ENCODE measurements at regions not wholly inside any gene's neighbourhood (a gene's known extent, or its start where the extent isn't known, plus 50 kb on each side); places are given as distances from the start of the nearest gene placed in this dataset.

- Mint-ChIP-seq H3K27me3 (ENCODE audit: low read depth) (peaks cover 4% of the 10 kb centered on the region), H3K4me1 (ENCODE audit: low read depth) (no peaks in the 10 kb centered on the region), H3K27ac (no peak overlapping the region), H3K4me3 (no peak overlapping the region), H3K9me3 (no peaks in the 10 kb centered on the region), H3K36me3 (ENCODE audit: low read depth) (no peaks in the 10 kb centered on the region)
Measured at GRCh38 chr3:13254028-13254951, 165.8 kb downstream of the NUP210 start.

GRCh38 chr3:13253208-13253937 is 166.7 kb downstream of the NUP210 start:
- H3K36me3 Mint-ChIP-seq (ENCODE audit: low read depth): no peaks in the 10 kb centered on the region
- H3K27me3 Mint-ChIP-seq (ENCODE audit: low read depth): peaks cover 4% of the 10 kb centered on the region
- no peak overlapping the region for H3K27ac Mint-ChIP-seq
- no peaks in the 10 kb centered on the region for H3K9me3 Mint-ChIP-seq
- H3K4me1 Mint-ChIP-seq (ENCODE audit: low read depth): no peaks in the 10 kb centered on the region
- no peak overlapping the region for H3K4me3 Mint-ChIP-seq

- Mint-ChIP-seq H3K27ac (no peak overlapping the region), H3K36me3 (ENCODE audit: low read depth) (no peaks in the 10 kb centered on the region), H3K9me3 (no peaks in the 10 kb centered on the region), H3K4me1 (ENCODE audit: low read depth) (no peaks in the 10 kb centered on the region), H3K27me3 (ENCODE audit: low read depth) (peaks cover 4% of the 10 kb centered on the region), H3K4me3 (no peak overlapping the region)
Measured at GRCh38 chr3:13252207-13252606, 167.9 kb downstream of the NUP210 start.

- H3K4me3 Mint-ChIP-seq: no peak overlapping the region
Measured at GRCh38 chr3:13251166-13251903, 168.8 kb downstream of the NUP210 start.

GRCh38 chr3:13249664-13250390 is 170.3 kb downstream of the NUP210 start:
- H3K9me3 Mint-ChIP-seq: no peaks in the 10 kb centered on the region
- no peak overlapping the region for H3K27ac Mint-ChIP-seq
- peaks cover 4% of the 10 kb centered on the region for H3K27me3 Mint-ChIP-seq (ENCODE audit: low read depth)
- H3K36me3 Mint-ChIP-seq (ENCODE audit: low read depth): no peaks in the 10 kb centered on the region
- H3K4me3 Mint-ChIP-seq: no peak overlapping the region
- no peaks in the 10 kb centered on the region for H3K4me1 Mint-ChIP-seq (ENCODE audit: low read depth)

More at GRCh38 chr3:13251166-13251903, 168.8 kb downstream of the NUP210 start:
- Mint-ChIP-seq H3K27ac (no peak overlapping the region), H3K4me1 (ENCODE audit: low read depth) (no peaks in the 10 kb centered on the region), H3K9me3 (no peaks in the 10 kb centered on the region), H3K27me3 (ENCODE audit: low read depth) (peaks cover 4% of the 10 kb centered on the region), H3K36me3 (ENCODE audit: low read depth) (no peaks in the 10 kb centered on the region)

- no peaks in the 10 kb centered on the region for H3K4me1 Mint-ChIP-seq (ENCODE audit: low read depth)
- H3K27me3 Mint-ChIP-seq (ENCODE audit: low read depth): peaks cover 4% of the 10 kb centered on the region
- no peak overlapping the region for H3K4me3 Mint-ChIP-seq
- H3K27ac Mint-ChIP-seq: no peak overlapping the region
- H3K36me3 Mint-ChIP-seq (ENCODE audit: low read depth): no peaks in the 10 kb centered on the region
- H3K9me3 Mint-ChIP-seq: no peaks in the 10 kb centered on the region
Measured at GRCh38 chr3:13248640-13249039, 171.5 kb downstream of the NUP210 start.

GRCh38 chr3:13245615-13245978 is 172.4 kb upstream of the IQSEC1 start:
- Mint-ChIP-seq H3K4me1 (ENCODE audit: low read depth) (no peaks in the 10 kb centered on the region), H3K27ac (no peak overlapping the region), H3K9me3 (no peaks in the 10 kb centered on the region), H3K36me3 (ENCODE audit: low read depth) (no peaks in the 10 kb centered on the region), H3K4me3 (no peak overlapping the region), H3K27me3 (ENCODE audit: low read depth) (no peaks in the 10 kb centered on the region)

GRCh38 chr3:13243586-13243985 is 170.4 kb upstream of the IQSEC1 start:
- H3K27me3 Mint-ChIP-seq (ENCODE audit: low read depth): no peaks in the 10 kb centered on the region
- H3K4me3 Mint-ChIP-seq: no peak overlapping the region
- H3K9me3 Mint-ChIP-seq: no peaks in the 10 kb centered on the region
- no peak overlapping the region for H3K27ac Mint-ChIP-seq
- no peaks in the 10 kb centered on the region for H3K4me1 Mint-ChIP-seq (ENCODE audit: low read depth)
- H3K36me3 Mint-ChIP-seq (ENCODE audit: low read depth): no peaks in the 10 kb centered on the region

GRCh38 chr3:13242364-13242737 is 169.1 kb upstream of the IQSEC1 start:
- Mint-ChIP-seq H3K4me3 (no peak overlapping the region), H3K4me1 (ENCODE audit: low read depth) (no peaks in the 10 kb centered on the region), H3K9me3 (no peaks in the 10 kb centered on the region), H3K36me3 (ENCODE audit: low read depth) (no peaks in the 10 kb centered on the region), H3K27ac (no peak overlapping the region), H3K27me3 (ENCODE audit: low read depth) (no peaks in the 10 kb centered on the region)

- no peak overlapping the region for H3K27ac Mint-ChIP-seq
- no peaks in the 10 kb centered on the region for H3K27me3 Mint-ChIP-seq (ENCODE audit: low read depth)
- no peaks in the 10 kb centered on the region for H3K9me3 Mint-ChIP-seq
- no peaks in the 10 kb centered on the region for H3K4me1 Mint-ChIP-seq (ENCODE audit: low read depth)
- H3K36me3 Mint-ChIP-seq (ENCODE audit: low read depth): no peaks in the 10 kb centered on the region
- H3K4me3 Mint-ChIP-seq: no peak overlapping the region
Measured at GRCh38 chr3:13241621-13242363, 168.6 kb upstream of the IQSEC1 start.

GRCh38 chr3:13240928-13241618 is 167.8 kb upstream of the IQSEC1 start:
- H3K4me1 Mint-ChIP-seq (ENCODE audit: low read depth): peaks cover under 1% of the 10 kb centered on the region
- no peak overlapping the region for H3K27ac Mint-ChIP-seq
- H3K9me3 Mint-ChIP-seq: no peaks in the 10 kb centered on the region
- no peak overlapping the region for H3K4me3 Mint-ChIP-seq
- H3K27me3 Mint-ChIP-seq (ENCODE audit: low read depth): no peaks in the 10 kb centered on the region
- H3K36me3 Mint-ChIP-seq (ENCODE audit: low read depth): no peaks in the 10 kb centered on the region

- H3K4me1 Mint-ChIP-seq (ENCODE audit: low read depth): peaks cover 15% of the 10 kb centered on the region
- no peak overlapping the region for H3K4me3 Mint-ChIP-seq
- H3K36me3 Mint-ChIP-seq (ENCODE audit: low read depth): no peaks in the 10 kb centered on the region
- no peaks in the 10 kb centered on the region for H3K9me3 Mint-ChIP-seq
- H3K27ac Mint-ChIP-seq: no peak overlapping the region
- peaks cover 4% of the 10 kb centered on the region for H3K27me3 Mint-ChIP-seq (ENCODE audit: low read depth)
Measured at GRCh38 chr3:13239467-13239760, 166.2 kb upstream of the IQSEC1 start.

GRCh38 chr3:13238687-13239466 is 165.6 kb upstream of the IQSEC1 start:
- no peaks in the 10 kb centered on the region for H3K36me3 Mint-ChIP-seq (ENCODE audit: low read depth)
- H3K4me1 Mint-ChIP-seq (ENCODE audit: low read depth): peaks cover 20% of the 10 kb centered on the region
- no peak overlapping the region for H3K27ac Mint-ChIP-seq
- H3K9me3 Mint-ChIP-seq: no peaks in the 10 kb centered on the region
- peaks cover 8% of the 10 kb centered on the region for H3K27me3 Mint-ChIP-seq (ENCODE audit: low read depth)
- H3K4me3 Mint-ChIP-seq: no peak overlapping the region
